DMS53 treated with DMSO at 0.1 percent for 48 hours (cell line): ENCODE measurements at regions not wholly inside any gene's neighbourhood (a gene's known extent, or its start where the extent isn't known, plus 50 kb on each side); places are given as distances from the start of the nearest gene placed in this dataset.
A peak's percentile ranks its signal among the peaks of the same experiment; 100 is the strongest.

ENCODE experiments used
- DNase-seq: peaks from one replicate; lab custom pipeline; 2025; ENCODE audit not compliant: unreplicated experiment; lab: John Stamatoyannopoulos, UW

GRCh38 chr18:55695091-55695490 lies 107.1 kb upstream of the TCF4 start:
- DNase-seq, result no peak

GRCh38 chr18:55694291-55694690 lies 106.3 kb upstream of the TCF4 start:
- DNase-seq, result no peak

GRCh38 chr18:55688030-55688429 lies 100.0 kb upstream of the TCF4 start:
- DNase-seq, result no peak

GRCh38 chr18:55687106-55687505 lies 99.1 kb upstream of the TCF4 start:
- DNase-seq, result no peak

GRCh38 chr18:55685638-55686037 lies 97.6 kb upstream of the TCF4 start:
- no peak for DNase-seq

GRCh38 chr18:55672574-55673361 lies 84.8 kb upstream of the TCF4 start:
- no peak for DNase-seq

GRCh38 chr18:55665506-55665905 lies 77.5 kb upstream of the TCF4 start:
- DNase-seq, result peak; percentile 32

- DNase-seq, result peak; percentile 17
These were observed 76.9 kb upstream of the TCF4 start for GRCh38 chr18:55664758-55665400.

- no peak for DNase-seq
These were observed 75.9 kb upstream of the TCF4 start for GRCh38 chr18:55663891-55664290.

- DNase-seq, result peak; percentile 28
These were observed 70.6 kb upstream of the TCF4 start for GRCh38 chr18:55658598-55658997.

GRCh38 chr18:55657572-55658331 lies 69.8 kb upstream of the TCF4 start:
- no peak for DNase-seq

GRCh38 chr18:55654986-55655385 lies 67.0 kb upstream of the TCF4 start:
- DNase-seq, result no peak

- no peak for DNase-seq
These were observed 63.2 kb upstream of the TCF4 start for GRCh38 chr18:55651236-55651635.

GRCh38 chr18:55650363-55650870 lies 62.4 kb upstream of the TCF4 start:
- DNase-seq, result no peak

- no peak for DNase-seq
These were observed 59.3 kb upstream of the TCF4 start for GRCh38 chr18:55647331-55647730.

GRCh38 chr18:55642191-55642590 lies 54.2 kb upstream of the TCF4 start:
- DNase-seq, result no peak

GRCh38 chr18:55641486-55641885 lies 53.5 kb upstream of the TCF4 start:
- DNase-seq, result no peak
